Hepatocyte (in vitro differentiated cells): ENCODE measurements at regions not wholly inside any gene's neighbourhood (a gene's known extent, or its start where the extent isn't known, plus 50 kb on each side); places are given as distances from the start of the nearest gene placed in this dataset.

Experiments
- EZH2 ChIP-seq: fragments of 200-600 bp; sonication (generic); IDR thresholded peaks from 2 replicates; pipeline ENCODE4 v1.6.1; 2016; ENCODE audit warnings: antibody characterized with exemption, mild to moderate bottlenecking, borderline replicate concordance
- EZH2phosphoT487 ChIP-seq: fragments of 200-600 bp; sonication (generic); IDR thresholded peaks from one replicate; pipeline ENCODE4 v1.6.1; 2018; ENCODE audit warnings: antibody characterized with exemption, mild to moderate bottlenecking, low read depth, moderate library complexity; ENCODE audit not compliant: unreplicated experiment, severe bottlenecking
- TF ChIP-seq, protein P1 (sequence below): fragments of 200-600 bp; sonication (generic); IDR thresholded peaks from 2 replicates; pipeline ENCODE4 v1.5.1; 2016; ENCODE audit warnings: antibody characterized with exemption, mild to moderate bottlenecking; ENCODE audit not compliant: poor library complexity

DNA sequence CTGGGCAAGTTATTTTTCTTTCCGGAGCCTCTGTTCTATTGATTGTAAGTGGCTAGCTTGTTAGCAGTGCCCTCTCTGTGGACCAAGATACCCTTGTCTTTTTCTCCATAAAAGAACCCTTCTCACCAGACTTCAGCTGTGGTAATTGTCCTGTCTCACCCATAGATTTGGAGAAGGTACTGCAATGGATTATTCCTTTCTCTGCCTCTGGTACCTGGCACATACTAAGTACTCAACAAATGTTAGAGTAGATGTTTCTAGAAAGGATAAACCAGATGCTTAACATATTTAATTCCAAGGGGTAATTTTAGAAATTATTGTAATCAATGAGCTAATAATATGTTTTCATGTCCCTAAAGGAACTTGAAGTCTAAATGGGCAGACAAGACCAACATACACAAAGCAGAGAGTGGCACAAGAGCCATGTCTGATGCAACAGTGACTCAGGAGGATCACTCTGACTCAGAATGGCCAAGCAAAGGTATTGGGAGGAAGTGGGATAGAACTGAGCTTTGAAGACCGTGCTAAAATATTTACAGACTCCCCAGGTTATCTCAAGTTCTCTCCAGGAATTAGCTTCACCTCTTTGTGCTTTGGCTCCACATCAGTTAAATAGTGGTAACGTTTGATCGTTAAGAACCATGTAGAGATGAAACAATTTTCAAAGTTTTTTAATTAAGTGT is 129.7 kb upstream of the OSR1 start:
- no peak for TF ChIP-seq EZH2phosphoT487
- TF ChIP-seq, protein P1, sequence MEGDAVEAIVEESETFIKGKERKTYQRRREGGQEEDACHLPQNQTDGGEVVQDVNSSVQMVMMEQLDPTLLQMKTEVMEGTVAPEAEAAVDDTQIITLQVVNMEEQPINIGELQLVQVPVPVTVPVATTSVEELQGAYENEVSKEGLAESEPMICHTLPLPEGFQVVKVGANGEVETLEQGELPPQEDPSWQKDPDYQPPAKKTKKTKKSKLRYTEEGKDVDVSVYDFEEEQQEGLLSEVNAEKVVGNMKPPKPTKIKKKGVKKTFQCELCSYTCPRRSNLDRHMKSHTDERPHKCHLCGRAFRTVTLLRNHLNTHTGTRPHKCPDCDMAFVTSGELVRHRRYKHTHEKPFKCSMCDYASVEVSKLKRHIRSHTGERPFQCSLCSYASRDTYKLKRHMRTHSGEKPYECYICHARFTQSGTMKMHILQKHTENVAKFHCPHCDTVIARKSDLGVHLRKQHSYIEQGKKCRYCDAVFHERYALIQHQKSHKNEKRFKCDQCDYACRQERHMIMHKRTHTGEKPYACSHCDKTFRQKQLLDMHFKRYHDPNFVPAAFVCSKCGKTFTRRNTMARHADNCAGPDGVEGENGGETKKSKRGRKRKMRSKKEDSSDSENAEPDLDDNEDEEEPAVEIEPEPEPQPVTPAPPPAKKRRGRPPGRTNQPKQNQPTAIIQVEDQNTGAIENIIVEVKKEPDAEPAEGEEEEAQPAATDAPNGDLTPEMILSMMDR, result no peak
- no peak for TF ChIP-seq EZH2
